Erythroblast (primary cell): ENCODE measurements at regions not wholly inside any gene's neighbourhood (a gene's known extent, or its start where the extent isn't known, plus 50 kb on each side); places are given as distances from the start of the nearest gene placed in this dataset.

Experiments
- GATA1 ChIP-seq: IDR thresholded peaks from 2 replicates; pipeline ENCODE4 v1.6.1; 2011; ENCODE audit warnings: low read depth, mild to moderate bottlenecking, control low read depth, low read length, moderate library complexity
- POLR2A ChIP-seq: IDR thresholded peaks from 2 replicates; pipeline ENCODE4 v1.6.1; 2011; ENCODE audit warnings: mild to moderate bottlenecking, low read length

DNA sequence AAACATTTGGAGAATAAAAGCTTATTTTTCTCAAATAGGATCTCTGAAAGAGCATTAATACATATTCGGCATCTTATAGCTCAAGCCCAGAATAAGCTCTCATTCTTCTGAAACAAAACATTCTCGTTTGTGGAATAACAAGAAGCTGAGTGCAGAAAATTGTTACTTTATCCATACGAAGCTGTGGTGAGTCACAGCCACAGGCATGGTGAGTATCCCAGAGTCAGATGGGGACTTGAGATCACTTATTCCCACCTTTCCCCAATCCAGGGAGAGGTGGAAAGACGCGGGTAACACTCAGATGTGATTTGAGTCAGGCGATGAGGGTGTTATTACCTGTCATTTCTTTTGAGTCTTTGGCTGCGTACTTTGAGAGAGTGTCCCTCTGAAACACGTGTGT, 214.6 kb upstream of the TMEM132C start:
- TF ChIP-seq POLR2A: no peak
- no peak for TF ChIP-seq GATA1
